Body of pancreas (tissue), 4 donors: ENCODE measurements at regions not wholly inside any gene's neighbourhood (a gene's known extent, or its start where the extent isn't known, plus 50 kb on each side); places are given as distances from the start of the nearest gene placed in this dataset.

Experiments used
- CTCF ChIP-seq, 7 experiments: fragments of 450-650 bp in 4 of 7; fragments of 200-600 bp in 3 of 7; sonication (generic) in 3 of 7; IDR thresholded peaks; one replicate each; pipeline ENCODE4 v1.5.1; 2016 to 2019; ENCODE audit warnings: antibody characterized with exemption in 7 of 7
- POLR2A ChIP-seq, 3 donors: fragments of 450-650 bp; IDR thresholded peaks; one replicate each; pipeline ENCODE4 v1.6.1; 2016; ENCODE audit warnings: antibody characterized with exemption in 3 of 3, mild to moderate bottlenecking in 2 of 3

GRCh38 chr5:155616779-155617392, 603.3 kb downstream of the KIF4B start:
- peak in 6 of 7 experiments; percentile 25 to 51 (median 42) for TF ChIP-seq CTCF (IDR thresholded peaks at IDR 0.05)
- no peak for TF ChIP-seq POLR2A (IDR thresholded peaks at IDR 0.05)
